ENCODE measurements at regions not wholly inside any gene's neighbourhood (a gene's known extent, or its start where the extent isn't known, plus 50 kb on each side); places are given as distances from the start of the nearest gene placed in this dataset.

GRCh38 chr1:34452451-34452850 is 275.7 kb downstream of the C1orf94 start:
- Histone ChIP-seq H3K27ac (no peak overlapping the region), H3K4me3 (no peak overlapping the region)

GRCh38 chr1:34455121-34455520 is 278.4 kb downstream of the C1orf94 start:
- Histone ChIP-seq H3K4me3 (no peak overlapping the region), H3K27ac (no peak overlapping the region)

- Histone ChIP-seq H3K4me3 (no peak overlapping the region), H3K27ac (no peak overlapping the region)
Observed at GRCh38 chr1:34460193-34460592, 283.5 kb downstream of the C1orf94 start.

GRCh38 chr1:34470401-34470800 is 284.4 kb upstream of the GJB5 start:
- Histone ChIP-seq H3K27ac (no peak overlapping the region), H3K4me3 (no peak overlapping the region)

GRCh38 chr1:34474566-34474965 is 280.3 kb upstream of the GJB5 start:
- no peak overlapping the region for H3K27ac ChIP-seq
- H3K4me3 ChIP-seq: no peak overlapping the region

DNA sequence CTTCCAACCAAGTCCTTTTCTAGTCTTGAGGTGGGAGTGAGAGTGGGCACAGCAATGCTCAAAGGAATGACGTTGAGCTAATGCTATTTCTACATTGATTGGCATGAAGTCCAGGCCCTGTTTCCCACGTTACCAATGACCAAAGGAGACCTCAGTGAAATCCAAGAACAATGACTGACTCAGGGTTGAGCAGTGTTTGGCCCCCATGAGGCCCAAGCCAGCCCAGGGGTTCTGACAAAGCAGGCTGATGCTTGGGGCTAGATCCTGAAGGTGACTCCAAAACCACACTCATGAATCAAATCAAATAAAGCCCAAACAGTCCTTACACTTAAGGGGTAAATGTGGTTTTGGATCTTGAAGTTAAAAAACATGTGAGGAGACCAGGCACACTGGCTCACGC is 278.5 kb upstream of the GJB5 start:
- H3K4me3 ChIP-seq: no peak overlapping the region
- H3K27ac ChIP-seq: no peak overlapping the region

DNA sequence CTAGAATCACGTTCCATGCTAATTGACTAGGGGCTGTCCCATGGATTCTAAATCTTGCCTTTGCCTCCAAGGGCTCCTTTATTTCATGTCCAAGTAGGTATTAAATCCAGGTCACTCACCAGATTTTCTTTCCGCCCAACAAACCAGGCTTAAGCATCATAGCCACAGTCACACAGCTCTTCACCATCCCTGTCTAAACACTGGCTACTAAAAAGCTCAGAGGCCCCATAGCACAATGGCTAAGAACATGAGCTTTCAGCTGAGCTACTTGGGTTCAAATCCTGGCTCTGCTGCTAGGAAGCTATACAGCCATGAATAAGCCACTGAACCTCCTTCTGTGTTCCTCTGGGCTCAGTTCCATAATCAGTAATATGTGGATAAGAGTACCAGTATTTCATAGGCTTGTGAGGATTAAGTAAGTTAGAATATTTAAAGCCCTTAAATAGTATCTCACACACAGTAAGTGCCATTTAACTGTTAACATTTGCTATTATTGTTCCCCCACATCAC is 277.2 kb upstream of the GJB5 start:
- H3K4me3 ChIP-seq: no peak overlapping the region

DNA sequence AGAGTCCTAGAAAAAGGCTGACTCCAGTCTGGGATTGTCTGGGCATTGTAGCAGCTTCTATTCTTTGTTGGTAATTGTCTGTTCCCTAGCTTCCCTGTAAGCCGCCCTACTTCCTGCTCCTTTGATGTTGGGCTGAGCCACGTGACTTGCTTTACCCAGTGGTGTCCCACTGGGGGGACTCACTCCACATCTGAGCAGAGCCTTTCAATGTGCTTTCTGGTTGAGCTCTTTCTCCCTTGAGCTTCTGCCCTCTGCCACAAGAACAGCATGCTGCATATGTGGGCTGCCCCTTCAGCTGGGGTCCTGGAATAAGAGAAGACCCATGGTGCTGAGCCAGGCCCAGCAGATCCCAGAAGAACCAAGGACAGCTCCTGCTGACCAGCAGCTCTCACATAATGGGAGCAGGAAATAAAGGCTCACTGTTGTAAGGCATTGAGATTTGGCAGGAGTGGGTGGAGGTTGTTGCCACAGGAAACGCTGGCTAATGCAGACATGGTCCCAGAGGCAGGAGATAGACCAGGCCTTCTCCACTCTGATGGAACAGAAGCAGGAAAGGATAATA is 276.3 kb upstream of the GJB5 start:
- Histone ChIP-seq H3K4me3 (no peak overlapping the region), H3K27ac (no peak overlapping the region)

More for the DNA sequence above, 277.2 kb upstream of the GJB5 start:
- H3K27ac ChIP-seq: no peak overlapping the region

DNA sequence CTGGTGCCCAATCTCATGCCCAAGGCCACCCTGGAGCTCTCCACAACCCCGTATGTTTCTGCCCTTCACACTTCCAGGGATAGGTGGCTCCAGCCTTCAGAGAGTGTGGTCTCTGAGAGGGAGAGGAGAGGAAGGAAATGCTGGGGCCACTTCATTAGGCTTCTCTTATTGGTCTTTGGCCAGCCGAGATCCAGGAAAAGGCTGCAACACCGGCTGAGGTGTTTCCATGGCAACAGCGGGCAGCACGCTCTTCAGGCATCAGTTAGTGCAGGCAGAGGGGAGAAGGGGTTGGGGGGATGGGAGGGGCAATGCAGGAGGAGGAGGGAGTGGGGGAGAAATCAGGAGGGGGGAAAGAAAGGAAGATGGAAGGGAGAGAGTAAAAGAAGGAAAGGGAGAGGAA is 275.1 kb upstream of the GJB5 start:
- H3K27ac ChIP-seq: no peak overlapping the region
- no peak overlapping the region for H3K4me3 ChIP-seq

DNA sequence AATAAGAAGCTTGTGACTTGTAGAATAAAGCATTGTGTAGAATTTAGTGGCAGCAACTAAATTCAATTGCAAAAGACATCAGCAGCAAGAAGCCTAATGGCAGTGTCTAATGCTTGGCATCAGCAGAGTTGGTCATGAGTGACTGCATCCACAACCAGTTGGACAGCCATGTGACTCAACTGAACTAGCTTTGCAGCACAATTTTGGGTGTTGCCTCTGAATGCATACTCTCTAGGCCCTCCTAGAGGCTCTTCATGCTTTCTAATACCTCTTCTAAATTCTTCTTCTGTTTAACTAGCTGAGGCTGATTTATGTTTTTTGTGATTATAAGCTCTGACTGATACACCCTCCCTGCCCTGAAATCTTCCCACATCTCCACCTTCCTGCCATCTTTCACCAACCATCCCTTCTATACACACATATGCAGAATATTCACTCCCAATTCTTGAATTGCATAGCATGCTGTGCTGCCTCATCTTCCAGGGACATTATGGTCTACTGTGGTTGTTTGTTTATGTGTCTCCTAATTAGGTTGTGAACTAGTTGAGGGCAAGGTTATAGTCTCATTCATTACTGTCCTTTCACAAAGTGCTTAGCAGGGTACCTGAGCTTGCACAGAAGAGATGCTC is 266.7 kb upstream of the GJB5 start:
- H3K4me3 ChIP-seq: no peak overlapping the region
- H3K27ac ChIP-seq: no peak overlapping the region

DNA sequence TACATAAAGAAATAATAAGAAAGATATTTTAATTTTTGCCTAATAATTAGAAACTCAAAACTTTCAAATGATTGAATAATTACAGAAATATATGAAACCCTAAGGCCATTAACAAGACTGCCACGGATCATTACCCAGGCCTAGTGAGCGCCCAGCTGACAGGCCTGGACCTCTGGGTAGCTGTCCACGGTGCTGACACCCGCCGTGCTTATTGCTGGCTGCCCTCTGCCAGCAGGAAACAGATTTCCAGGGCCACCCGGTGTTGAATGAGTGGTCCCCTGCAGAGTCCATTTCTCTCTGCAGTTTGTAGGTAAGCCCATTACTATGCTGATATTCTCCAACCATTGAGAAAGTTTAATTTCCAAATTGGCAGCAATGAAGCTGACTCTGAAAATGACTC is 254.4 kb upstream of the GJB5 start:
- Histone ChIP-seq H3K4me3 (no peak overlapping the region), H3K27ac (no peak overlapping the region)

DNA sequence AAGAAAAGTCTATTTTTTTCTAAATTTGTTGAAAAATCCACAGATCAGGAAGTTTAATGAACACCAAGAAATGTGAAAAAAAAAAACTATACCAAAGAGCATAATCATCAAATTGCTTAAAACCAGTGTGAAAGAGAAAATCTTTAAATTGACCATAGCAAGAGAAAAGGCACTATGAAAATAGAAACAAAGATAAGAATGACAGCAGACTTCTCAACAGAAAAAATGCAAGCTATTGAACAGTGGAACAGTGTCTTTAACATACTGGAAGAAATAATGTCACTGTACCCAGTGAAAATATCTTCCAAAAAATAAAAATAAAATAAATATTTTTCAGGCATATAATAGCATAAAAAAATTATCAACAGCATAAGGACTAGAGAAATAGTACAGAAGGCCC is 243.0 kb upstream of the GJB5 start:
- Histone ChIP-seq H3K4me3 (no peak overlapping the region), H3K27ac (no peak overlapping the region)

DNA sequence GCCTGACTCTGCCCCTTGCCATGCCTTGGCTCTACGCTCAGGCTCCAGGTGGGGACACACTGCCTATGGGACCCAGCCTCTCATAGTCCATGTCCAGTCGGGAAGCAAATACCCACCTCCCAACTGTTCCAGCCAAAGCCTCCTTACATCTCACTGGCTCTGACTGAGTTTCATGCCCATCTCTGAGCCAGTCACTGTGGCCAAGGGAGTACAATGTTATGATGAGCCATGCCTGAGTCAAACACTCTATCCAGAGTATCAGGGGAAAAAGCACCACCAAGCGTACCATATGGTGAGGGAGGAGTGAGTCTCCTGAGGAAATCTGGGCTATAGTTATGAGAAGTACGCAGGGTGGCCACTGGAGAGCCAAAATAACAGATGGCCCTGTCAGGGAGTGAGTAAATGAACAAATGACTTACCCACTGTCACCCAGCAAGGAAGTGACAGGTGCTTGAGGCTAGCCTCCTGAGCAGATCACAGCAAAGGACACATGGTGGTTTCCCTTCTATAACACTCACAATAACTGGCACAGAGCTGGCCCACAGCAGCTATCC is 236.6 kb upstream of the GJB5 start:
- Histone ChIP-seq H3K4me3 (no peak overlapping the region), H3K27ac (no peak overlapping the region)

DNA sequence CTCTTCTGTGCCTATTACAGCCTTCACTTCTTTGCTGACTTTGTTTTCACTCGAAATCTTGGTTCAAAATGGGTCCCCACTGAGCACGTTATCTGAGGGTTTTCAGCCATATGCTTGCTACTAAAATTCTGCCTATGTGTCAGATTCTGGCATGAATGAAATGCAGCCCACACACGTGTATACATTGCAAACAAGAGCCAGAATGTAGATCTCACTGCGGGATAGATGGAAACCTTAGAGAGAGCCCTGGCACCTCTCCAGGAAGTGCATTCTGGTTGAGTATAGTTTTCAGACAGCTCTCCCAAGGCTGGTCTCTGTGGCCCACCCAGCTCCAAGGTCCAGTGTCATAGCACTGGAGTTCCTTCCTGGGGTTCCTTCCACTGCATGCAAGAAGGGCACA is 234.7 kb upstream of the GJB5 start:
- Histone ChIP-seq H3K27ac (no peak overlapping the region), H3K4me3 (no peak overlapping the region)

GRCh38 chr1:34524783-34525182 is 230.1 kb upstream of the GJB5 start:
- Histone ChIP-seq H3K4me3 (no peak overlapping the region), H3K27ac (no peak overlapping the region)

DNA sequence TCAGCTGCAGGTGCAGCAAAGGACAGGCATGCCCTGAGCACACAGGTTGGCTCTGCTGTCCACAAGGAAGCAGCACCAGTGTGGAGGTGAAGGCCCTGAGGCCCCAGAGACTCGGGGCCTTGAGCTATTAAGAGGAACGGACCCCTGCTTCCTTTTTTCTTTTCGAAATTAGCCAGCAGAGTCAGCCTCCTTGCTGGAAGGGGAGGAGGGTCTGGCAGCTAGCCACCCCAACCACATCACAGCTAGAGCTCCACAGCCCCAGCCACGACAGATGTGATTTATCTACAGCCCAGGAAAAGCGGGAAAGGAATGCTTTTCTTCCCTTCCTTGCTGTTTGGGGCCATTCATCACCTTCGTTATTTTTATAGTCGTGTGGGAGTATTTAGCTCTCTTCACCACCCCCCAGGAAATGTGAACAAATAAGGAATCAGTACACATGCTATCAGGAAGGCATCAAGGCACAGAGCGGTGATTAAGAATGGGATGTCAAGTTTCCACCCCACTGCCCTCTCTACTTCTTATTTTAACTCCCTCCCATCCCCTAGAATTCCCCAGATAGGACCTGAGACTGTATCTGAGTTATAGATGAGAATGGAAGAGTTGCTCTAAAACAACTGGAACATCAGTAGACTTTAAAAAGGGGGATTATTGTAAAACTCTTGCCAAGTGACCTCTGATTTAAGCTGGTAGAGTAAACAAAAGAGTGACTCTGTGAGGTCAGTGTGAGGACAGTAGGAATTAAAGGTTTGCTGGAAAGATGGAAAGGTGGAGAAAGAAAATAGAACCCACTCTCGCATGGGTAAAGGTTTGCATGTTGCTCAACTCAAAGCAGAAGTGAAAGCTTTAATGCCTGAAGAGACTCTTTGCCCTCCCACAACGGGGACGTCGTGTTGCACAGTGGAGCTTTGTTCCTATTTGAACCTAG is 224.7 kb upstream of the GJB5 start:
- Histone ChIP-seq H3K4me3 (no peak overlapping the region), H3K27ac (no peak overlapping the region)

DNA sequence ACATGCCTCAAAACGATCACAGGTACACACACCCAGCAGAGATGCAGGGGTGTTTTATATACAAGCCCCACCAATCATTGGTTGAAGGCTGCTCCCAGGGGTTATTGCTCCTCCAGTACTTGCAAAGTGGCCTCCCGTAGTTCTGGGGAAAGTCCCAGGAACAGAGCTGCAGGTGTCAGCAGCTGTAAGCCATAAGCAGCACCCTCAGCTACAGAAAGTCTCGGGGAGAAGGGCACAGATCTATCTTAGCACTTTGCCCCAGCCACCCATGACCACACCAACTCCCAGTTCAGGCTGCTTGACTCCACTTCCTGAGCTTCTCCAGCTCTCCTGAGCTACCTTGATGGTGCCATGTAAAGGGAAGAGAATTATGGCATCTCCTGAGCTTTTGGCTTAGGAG is 222.7 kb upstream of the GJB5 start:
- Histone ChIP-seq H3K4me3 (no peak overlapping the region), H3K27ac (no peak overlapping the region)

GRCh38 chr1:34538481-34538880 is 216.4 kb upstream of the GJB5 start:
- Histone ChIP-seq H3K27ac (no peak overlapping the region), H3K4me3 (no peak overlapping the region)

DNA sequence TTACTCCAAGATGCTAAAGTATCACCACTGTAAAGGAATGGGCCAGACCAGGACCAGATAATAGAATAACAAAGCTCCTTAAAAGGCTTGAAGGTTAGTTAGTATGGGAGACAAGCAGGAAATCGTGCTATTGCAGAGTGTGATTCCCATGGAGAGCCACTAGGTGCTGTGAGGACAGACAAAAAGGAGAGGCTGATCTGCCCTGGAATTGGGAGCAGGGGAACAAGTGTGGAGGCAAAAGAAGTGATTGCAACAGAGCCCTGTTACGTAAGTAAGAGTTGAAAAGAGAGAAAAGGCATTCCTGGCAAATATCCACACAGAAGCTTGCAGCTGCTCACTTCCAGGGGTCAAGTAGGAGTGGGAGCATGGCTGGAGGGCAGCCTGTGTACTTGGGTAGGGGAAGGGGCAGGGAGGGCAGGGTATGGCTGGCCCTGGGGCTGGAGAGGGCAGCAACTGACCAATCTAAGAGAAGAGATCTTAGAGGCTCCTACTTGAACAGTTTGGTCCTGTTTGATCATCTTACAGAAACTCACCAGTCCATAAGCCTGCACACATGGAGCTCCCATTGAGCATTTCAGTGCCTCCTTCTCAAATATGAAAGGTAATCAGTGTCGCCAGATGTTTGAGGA is 207.7 kb upstream of the GJB5 start:
- Histone ChIP-seq H3K4me3 (no peak overlapping the region), H3K27ac (no peak overlapping the region)

GRCh38 chr1:34549199-34549598 is 205.6 kb upstream of the GJB5 start:
- no peak overlapping the region for H3K27ac ChIP-seq
- H3K4me3 ChIP-seq: no peak overlapping the region

Data from skin epidermis (tissue), 12 donors.